ENCODE measurements at regions not wholly inside any gene's neighbourhood (a gene's known extent, or its start where the extent isn't known, plus 50 kb on each side); places are given as distances from the start of the nearest gene placed in this dataset.
A peak's percentile ranks its signal among the peaks of the same experiment; 100 is the strongest.

DNA sequence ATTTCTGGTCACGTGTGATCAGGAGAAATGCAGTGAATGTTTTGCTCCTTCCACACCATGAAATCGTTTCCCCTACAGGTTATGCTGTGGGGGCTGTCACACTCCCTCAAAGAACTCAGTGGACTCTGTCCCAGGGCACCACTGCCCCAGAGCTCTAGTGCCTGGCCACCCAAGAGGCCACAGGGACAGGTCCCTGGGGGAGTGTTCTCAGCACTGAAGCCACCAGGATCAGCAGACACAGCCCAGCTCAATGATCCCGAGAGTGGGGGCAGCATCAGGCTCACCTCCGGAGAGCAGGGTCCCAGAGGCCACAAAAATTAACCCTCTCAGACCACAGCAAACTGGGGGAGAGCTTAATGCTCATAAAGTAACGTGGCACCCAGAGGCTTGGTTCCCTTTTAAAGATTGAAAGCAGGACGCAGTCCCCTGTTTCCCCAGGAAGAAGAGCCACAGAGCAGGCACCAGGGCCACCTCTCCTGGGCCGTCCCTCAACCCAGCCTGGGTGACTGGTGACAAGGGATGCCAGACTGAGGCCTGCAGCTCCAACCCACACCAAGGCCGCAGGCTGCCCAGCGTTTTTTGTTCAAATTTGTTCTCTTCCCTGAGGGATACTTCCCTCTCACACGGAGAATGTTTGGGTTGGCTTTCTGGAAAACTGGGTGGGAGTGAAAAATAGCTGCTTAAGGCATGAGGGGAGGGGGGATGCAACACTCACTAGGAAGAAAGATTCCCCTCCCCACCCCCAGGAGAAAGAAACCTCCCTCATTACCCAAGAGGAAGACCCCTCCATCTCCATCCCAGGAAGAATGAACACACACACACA lies 123.3 kb upstream of the IGF1R start:
- Histone ChIP-seq H3K27me3 (ENCODE audit: control insufficient read depth, insufficient read depth, low read length) (no peaks in the 10 kb centered on the region), H3K4me1 (ENCODE audit: control insufficient read depth, insufficient read depth, low read length) (no peaks in the 10 kb centered on the region), H3K4me3 (ENCODE audit: low read length) (no peak overlapping the region), H3K36me3 (ENCODE audit: control insufficient read depth, insufficient read depth, low read length) (no peaks in the 10 kb centered on the region), H3K9me3 (ENCODE audit: control insufficient read depth, low read depth, low read length) (no peaks in the 10 kb centered on the region), H3K27ac (ENCODE audit: low read length) (peak overlapping the region; percentile 35)
- no CpG with 5 or more reads among the region's 10 CpGs for WGBS (ENCODE audit: insufficient coverage, low lambda C conversion rate)
- no peak for DNase-seq

DNA sequence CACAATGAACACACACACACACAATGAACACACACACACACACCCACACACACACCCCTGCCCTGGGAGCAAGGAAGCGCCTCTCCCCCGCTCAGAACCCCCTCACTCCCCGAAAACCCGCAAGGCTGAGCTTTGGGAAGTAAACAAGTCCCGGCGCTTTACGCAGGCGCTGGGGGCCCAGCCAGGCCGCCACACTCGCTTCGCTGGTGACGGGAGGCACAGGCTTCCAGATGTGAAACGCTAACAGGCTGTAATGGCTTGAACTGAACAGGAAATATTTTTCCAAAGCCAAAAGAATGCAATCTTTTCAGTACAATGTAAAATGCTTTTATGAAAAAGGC lies 122.7 kb upstream of the IGF1R start:
- Histone ChIP-seq H3K27me3 (ENCODE audit: control insufficient read depth, insufficient read depth, low read length) (peaks cover 1% of the 10 kb centered on the region), H3K4me1 (ENCODE audit: control insufficient read depth, insufficient read depth, low read length) (no peaks in the 10 kb centered on the region), H3K9me3 (ENCODE audit: control insufficient read depth, low read depth, low read length) (no peaks in the 10 kb centered on the region), H3K4me3 (ENCODE audit: low read length) (no peak overlapping the region), H3K27ac (ENCODE audit: low read length) (peak overlapping the region; percentile 35), H3K36me3 (ENCODE audit: control insufficient read depth, insufficient read depth, low read length) (no peaks in the 10 kb centered on the region)
- peak in 1 of 2 donors; percentile 25 for DNase-seq
- WGBS (ENCODE audit: insufficient coverage, low lambda C conversion rate), result no CpG with 5 or more reads among the region's 13 CpGs

DNA sequence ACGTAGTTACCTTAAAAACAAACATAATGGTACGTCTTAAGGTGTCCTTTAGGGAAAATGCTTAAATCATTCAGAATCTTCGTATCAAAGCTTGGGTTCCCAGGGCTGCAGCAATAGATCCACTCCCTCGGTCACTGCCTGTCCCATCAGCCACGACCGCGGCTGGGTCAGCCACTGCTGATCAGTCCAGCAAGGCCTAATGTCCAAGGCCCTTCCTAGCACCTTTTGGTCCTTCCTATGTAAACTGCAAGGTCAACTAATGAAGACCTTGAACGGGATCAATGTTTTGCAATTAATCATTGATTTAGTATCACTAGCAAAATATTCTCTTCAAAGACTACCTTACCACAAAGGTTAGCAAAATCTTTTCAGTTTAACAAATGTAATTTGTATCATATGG lies 122.2 kb upstream of the IGF1R start:
- H3K4me3 ChIP-seq (ENCODE audit: low read length), result no peak overlapping the region
- H3K36me3 ChIP-seq (ENCODE audit: control insufficient read depth, insufficient read depth, low read length), result no peaks in the 10 kb centered on the region
- H3K9me3 ChIP-seq (ENCODE audit: control insufficient read depth, low read depth, low read length), result no peaks in the 10 kb centered on the region
- WGBS (ENCODE audit: insufficient coverage, low lambda C conversion rate), result 100% methylated on average over 1 of the region's 8 CpGs
- DNase-seq, result no peak
- H3K27ac ChIP-seq (ENCODE audit: low read length), result no peak overlapping the region
- H3K27me3 ChIP-seq (ENCODE audit: control insufficient read depth, insufficient read depth, low read length), result peaks cover 2% of the 10 kb centered on the region
- no peaks in the 10 kb centered on the region for H3K4me1 ChIP-seq (ENCODE audit: control insufficient read depth, insufficient read depth, low read length)

DNA sequence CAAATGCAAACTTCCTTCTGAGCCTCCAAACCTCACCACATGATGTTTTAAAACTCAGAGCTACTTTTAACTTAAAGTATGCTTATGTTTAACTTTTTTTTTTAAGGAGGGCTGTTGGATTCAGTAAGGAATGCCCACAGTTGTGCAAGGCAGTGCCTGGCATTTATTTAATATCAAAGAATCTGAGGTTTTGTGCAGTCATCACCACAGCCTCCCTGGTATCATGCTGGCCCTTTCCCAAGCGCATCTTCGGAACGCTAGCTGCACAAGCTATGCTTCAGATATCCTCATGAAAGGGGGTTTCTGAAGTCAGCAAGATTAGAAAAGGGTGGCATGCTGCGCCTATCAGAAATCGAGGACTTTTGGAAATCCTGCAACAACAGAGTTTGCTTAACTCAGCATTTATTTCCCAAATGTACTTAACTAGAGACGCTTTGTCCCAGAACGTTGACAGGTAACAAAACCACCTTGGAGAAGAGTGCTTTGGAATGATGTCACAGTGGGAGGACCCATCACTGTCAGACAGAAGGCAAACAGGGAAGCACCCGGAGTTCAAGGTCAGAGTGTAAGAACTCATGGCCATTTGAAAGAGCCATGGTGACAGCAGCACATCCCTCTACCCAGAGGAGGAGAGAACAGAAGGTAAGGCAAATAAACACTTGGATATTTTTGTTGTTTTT lies 120.2 kb upstream of the IGF1R start:
- WGBS (ENCODE audit: insufficient coverage, low lambda C conversion rate), result 29% methylated on average over 2 of the region's 8 CpGs
- H3K4me1 ChIP-seq (ENCODE audit: control insufficient read depth, insufficient read depth, low read length), result no peaks in the 10 kb centered on the region
- no peaks in the 10 kb centered on the region for H3K9me3 ChIP-seq (ENCODE audit: control insufficient read depth, low read depth, low read length)
- no peak overlapping the region for H3K4me3 ChIP-seq (ENCODE audit: low read length)
- H3K36me3 ChIP-seq (ENCODE audit: control insufficient read depth, insufficient read depth, low read length), result no peaks in the 10 kb centered on the region
- no peak overlapping the region for H3K27ac ChIP-seq (ENCODE audit: low read length)
- peaks cover 4% of the 10 kb centered on the region for H3K27me3 ChIP-seq (ENCODE audit: control insufficient read depth, insufficient read depth, low read length)
- DNase-seq, result no peak

DNA sequence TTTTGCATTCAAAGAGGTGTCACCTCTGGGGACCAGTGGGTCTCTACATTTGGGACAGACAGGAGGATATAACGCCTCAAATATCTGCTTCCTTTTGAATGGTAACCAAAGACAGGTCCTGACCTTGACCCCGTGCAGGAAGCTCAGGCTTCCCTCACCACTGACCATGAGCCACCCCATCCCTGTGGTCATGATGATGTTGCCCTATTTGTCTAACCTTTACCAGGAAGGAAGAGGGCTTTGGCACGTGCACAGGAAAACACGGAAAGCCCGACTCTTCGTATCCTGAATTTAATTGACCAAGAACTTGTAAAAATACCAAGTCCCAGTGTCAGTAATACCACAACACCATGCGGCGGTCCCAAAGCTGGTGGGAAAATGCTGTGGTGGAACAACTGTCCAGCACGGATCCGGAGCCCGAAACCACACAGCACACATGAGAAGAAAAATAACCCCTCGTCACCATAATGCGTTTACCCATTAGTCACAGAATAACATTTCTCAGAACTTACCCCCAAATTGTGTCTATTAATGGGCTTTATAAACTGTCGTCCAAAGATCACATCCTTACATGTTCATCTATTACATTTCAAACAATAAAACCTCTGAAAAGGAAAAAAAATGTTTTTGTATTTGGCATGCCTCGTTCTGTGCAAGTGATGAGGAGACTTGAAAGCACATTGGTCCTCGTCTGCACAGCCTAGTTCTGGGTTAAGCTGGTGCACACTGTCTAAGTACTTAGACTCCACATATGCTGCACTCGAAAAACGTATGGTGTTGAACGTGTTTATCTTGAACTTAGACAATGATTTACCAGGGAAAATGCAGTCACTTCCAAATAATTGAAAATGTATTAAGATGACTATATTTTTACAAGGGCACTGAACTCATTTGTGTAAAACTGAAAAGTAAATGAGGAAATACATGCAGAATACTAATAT lies 118.9 kb upstream of the IGF1R start:
- H3K36me3 ChIP-seq (ENCODE audit: control insufficient read depth, insufficient read depth, low read length), result no peaks in the 10 kb centered on the region
- H3K9me3 ChIP-seq (ENCODE audit: control insufficient read depth, low read depth, low read length), result no peaks in the 10 kb centered on the region
- H3K27me3 ChIP-seq (ENCODE audit: control insufficient read depth, insufficient read depth, low read length), result peaks cover 4% of the 10 kb centered on the region
- H3K27ac ChIP-seq (ENCODE audit: low read length), result no peak overlapping the region
- H3K4me1 ChIP-seq (ENCODE audit: control insufficient read depth, insufficient read depth, low read length), result no peaks in the 10 kb centered on the region
- no peak overlapping the region for H3K4me3 ChIP-seq (ENCODE audit: low read length)
- 67% methylated on average over 3 of the region's 19 CpGs for WGBS (ENCODE audit: insufficient coverage, low lambda C conversion rate)
- DNase-seq, result no peak

DNA sequence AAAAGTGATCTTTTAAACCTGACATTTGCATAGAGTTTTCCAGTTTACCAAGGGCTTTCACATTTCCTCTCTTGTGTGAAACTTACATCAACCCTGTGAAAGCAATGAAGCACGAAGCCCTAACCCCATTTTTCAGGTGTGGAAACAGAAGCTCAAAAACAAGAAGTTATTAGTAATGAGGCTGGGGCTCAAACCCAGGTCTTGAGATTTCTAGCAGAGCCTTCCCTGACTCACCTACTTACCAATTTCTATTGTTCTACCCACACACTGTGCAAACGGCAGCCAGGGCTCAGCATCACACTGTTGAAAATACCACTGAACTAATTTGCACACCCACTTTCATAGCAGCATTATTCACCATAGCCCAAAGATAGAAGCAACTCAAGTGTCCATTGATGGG lies 117.8 kb upstream of the IGF1R start:
- Histone ChIP-seq H3K36me3 (ENCODE audit: control insufficient read depth, insufficient read depth, low read length) (no peaks in the 10 kb centered on the region), H3K9me3 (ENCODE audit: control insufficient read depth, low read depth, low read length) (no peaks in the 10 kb centered on the region), H3K4me3 (ENCODE audit: low read length) (no peak overlapping the region), H3K27me3 (ENCODE audit: control insufficient read depth, insufficient read depth, low read length) (peaks cover 4% of the 10 kb centered on the region), H3K4me1 (ENCODE audit: control insufficient read depth, insufficient read depth, low read length) (no peaks in the 10 kb centered on the region), H3K27ac (ENCODE audit: low read length) (no peak overlapping the region)
- no CpG with 5 or more reads among the region's 2 CpGs for WGBS (ENCODE audit: insufficient coverage, low lambda C conversion rate)
- DNase-seq, result no peak

DNA sequence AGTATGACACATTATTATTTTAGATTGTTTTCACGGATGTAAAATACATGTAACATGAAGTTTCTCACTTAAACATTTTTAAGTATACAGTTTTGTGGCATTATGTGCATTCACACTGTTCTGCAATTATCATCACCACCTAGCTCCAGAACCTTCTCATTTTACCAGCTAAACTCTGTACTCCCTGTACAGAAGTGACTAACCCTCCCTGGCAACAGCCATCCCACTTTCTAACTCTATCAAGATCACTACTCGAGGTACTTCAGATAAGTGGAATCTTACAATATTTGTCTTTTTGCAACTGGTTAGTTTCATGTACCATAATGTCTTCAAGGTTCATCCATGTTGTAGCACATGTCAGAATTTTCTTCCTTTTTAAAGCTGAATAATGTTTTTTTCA lies 116.3 kb upstream of the IGF1R start:
- H3K4me1 ChIP-seq (ENCODE audit: control insufficient read depth, insufficient read depth, low read length), result no peaks in the 10 kb centered on the region
- WGBS (ENCODE audit: insufficient coverage, low lambda C conversion rate), result 50% methylated on average over 2 of the region's 2 CpGs
- H3K36me3 ChIP-seq (ENCODE audit: control insufficient read depth, insufficient read depth, low read length), result no peaks in the 10 kb centered on the region
- peaks cover 4% of the 10 kb centered on the region for H3K27me3 ChIP-seq (ENCODE audit: control insufficient read depth, insufficient read depth, low read length)
- no peak for DNase-seq
- H3K27ac ChIP-seq (ENCODE audit: low read length), result no peak overlapping the region
- no peaks in the 10 kb centered on the region for H3K9me3 ChIP-seq (ENCODE audit: control insufficient read depth, low read depth, low read length)
- H3K4me3 ChIP-seq (ENCODE audit: low read length), result no peak overlapping the region

DNA sequence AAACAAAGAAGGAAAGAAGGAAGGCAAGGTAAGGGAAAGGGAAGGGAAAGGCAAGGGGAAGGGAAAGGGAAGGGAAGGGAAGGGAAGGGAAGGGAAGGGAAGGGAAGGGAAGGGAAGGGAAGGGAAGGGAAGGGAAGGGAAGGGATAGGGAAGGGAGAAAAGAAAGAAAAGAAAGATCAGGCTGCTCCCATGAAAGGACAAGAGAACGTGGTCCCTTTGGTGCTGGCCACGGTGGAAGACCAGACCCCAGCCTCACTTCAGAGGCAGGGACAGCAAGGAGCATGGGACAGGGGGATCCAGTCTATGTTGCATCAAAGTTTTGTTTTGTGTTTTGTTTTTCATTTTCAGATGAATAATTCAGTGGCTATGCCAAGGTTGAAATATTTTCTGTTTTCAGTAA lies 111.4 kb upstream of the IGF1R start:
- DNase-seq, result no peak
- Histone ChIP-seq H3K4me1 (ENCODE audit: control insufficient read depth, insufficient read depth, low read length) (no peaks in the 10 kb centered on the region), H3K4me3 (ENCODE audit: low read length) (no peak overlapping the region), H3K27ac (ENCODE audit: low read length) (no peak overlapping the region), H3K27me3 (ENCODE audit: control insufficient read depth, insufficient read depth, low read length) (peaks cover 10% of the 10 kb centered on the region), H3K9me3 (ENCODE audit: control insufficient read depth, low read depth, low read length) (no peaks in the 10 kb centered on the region), H3K36me3 (ENCODE audit: control insufficient read depth, insufficient read depth, low read length) (no peaks in the 10 kb centered on the region)
- WGBS (ENCODE audit: insufficient coverage, low lambda C conversion rate), result 83% methylated on average over 1 of the region's 2 CpGs

DNA sequence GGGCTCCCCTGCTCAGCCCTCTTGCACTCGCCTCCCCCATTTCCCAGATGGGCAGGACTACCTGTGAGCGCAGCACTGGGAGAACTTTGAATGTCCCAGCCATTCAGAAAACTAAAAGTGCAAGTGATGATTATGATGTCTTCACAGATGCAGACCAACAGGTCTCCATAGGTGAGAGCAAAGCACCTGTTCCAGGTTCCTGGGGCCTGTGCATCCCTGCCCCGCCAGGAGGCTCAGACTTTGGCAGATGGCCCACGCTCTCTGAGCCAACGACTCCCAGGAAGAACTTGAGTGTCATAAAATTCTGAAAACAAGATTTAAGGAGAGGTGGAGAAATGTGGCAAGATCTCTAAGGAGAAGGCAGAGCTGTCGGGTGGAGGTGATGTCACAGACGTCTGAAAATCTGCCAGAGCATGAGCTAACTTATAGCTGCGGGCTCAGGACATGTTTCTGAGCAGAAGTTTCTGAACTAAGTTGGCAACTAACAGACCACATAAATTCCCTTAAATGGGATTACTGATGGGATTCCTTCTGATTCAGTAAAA lies 110.8 kb upstream of the IGF1R start:
- H3K36me3 ChIP-seq (ENCODE audit: control insufficient read depth, insufficient read depth, low read length), result no peaks in the 10 kb centered on the region
- no CpG with 5 or more reads among the region's 8 CpGs for WGBS (ENCODE audit: insufficient coverage, low lambda C conversion rate)
- no peaks in the 10 kb centered on the region for H3K9me3 ChIP-seq (ENCODE audit: control insufficient read depth, low read depth, low read length)
- H3K27me3 ChIP-seq (ENCODE audit: control insufficient read depth, insufficient read depth, low read length), result peaks cover 12% of the 10 kb centered on the region
- H3K4me1 ChIP-seq (ENCODE audit: control insufficient read depth, insufficient read depth, low read length), result no peaks in the 10 kb centered on the region
- H3K4me3 ChIP-seq (ENCODE audit: low read length), result no peak overlapping the region
- no peak overlapping the region for H3K27ac ChIP-seq (ENCODE audit: low read length)
- no peak for DNase-seq

DNA sequence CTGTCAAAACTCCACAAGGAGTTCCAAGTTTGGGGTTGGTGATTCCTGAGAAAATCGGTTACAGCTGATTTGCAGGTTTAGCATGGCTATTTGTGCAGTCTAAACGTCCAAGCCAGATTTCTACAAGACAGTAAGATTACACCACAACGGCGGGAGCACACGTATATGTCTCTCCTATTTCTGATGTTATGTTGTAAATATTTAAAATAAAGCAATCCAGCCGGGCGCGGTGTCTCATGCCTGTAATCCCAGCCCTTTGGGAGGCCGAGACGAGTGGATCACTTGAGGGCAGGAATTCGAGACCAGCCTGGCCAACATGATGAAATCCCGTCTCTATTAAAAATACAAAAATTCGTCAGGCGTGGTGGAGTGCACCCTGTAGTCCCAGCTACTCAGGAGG lies 106.8 kb upstream of the IGF1R start:
- no peak for DNase-seq

More for the DNA sequence above, 106.8 kb upstream of the IGF1R start:
- Histone ChIP-seq H3K27me3 (ENCODE audit: control insufficient read depth, insufficient read depth, low read length) (peaks cover 22% of the 10 kb centered on the region), H3K27ac (ENCODE audit: low read length) (no peak overlapping the region), H3K4me1 (ENCODE audit: control insufficient read depth, insufficient read depth, low read length) (no peaks in the 10 kb centered on the region), H3K4me3 (ENCODE audit: low read length) (no peak overlapping the region), H3K36me3 (ENCODE audit: control insufficient read depth, insufficient read depth, low read length) (no peaks in the 10 kb centered on the region), H3K9me3 (ENCODE audit: control insufficient read depth, low read depth, low read length) (no peaks in the 10 kb centered on the region)
- WGBS (ENCODE audit: insufficient coverage, low lambda C conversion rate), result no CpG with 5 or more reads among the region's 14 CpGs
